ENCODE measurements at regions not wholly inside any gene's neighbourhood (a gene's known extent, or its start where the extent isn't known, plus 50 kb on each side); places are given as distances from the start of the nearest gene placed in this dataset.
A peak's percentile ranks its signal among the peaks of the same experiment; 100 is the strongest.
"Not testable (repeated sequence)": the region's sequence is repeated elsewhere in the genome, so short reads cannot be mapped to it uniquely, and the experiment has no call there.

DNA sequence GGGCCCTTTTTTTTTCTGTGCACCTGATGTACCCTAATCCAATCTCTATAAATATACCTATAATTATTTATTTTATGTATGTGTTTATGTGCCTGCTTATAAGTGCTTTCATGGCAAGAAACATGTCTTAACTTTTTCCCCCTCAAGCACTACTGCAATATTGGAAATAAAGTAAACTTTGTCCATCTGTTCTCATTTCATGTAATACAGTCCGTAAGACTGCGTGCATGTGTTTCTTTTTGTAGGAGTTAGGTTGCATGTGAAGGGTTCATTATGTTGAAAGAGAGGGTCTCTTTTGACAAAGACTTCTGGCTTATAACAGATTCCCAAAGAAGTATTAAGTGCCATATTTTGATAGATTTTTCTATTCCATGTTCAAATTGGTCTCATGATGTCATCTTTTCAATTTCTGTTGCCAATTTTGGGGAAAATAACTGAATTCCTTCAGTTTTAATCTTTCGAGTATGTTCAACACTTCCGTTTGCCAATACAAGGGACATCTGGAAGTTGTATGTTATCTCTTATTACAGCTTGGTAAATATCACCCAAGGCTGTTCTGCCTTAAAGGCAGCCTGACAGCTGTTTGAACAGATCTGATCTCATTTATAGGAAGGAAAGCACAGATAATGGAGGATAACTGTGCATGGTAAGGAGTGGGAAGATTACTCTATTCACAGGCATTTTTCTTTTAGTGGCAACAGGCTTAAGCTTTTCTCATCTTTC lies 273.1 kb upstream of the SGO1 start:
- peak in 1 of 2 donors; percentile 37 for DNase-seq (ENCODE audit: low read depth in 2 of 2)

DNA sequence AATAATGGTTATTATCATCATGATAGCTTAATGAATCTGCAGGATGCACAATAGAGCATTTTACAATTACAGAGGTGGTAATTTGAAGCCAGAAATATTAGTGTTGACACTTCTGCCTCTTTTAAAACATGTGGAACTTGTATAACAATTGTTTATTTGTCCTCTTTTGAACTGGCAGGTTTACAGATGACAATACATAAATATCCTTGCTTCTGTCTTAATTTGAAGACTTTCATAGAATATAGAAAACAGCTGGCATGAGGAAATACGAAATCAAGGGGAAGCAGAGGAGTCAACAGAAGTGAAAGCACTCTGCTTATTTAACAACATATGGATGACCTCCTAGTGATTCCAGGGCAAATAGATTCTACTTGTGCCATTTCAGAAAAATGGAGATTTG lies 270.5 kb upstream of the SGO1 start:
- no peak overlapping the region for H3K4me3 ChIP-seq (replicated peaks in 1 of 2; ENCODE audit: low read depth in 2 of 2, low read length in 2 of 2)
- TF ChIP-seq, protein P1, sequence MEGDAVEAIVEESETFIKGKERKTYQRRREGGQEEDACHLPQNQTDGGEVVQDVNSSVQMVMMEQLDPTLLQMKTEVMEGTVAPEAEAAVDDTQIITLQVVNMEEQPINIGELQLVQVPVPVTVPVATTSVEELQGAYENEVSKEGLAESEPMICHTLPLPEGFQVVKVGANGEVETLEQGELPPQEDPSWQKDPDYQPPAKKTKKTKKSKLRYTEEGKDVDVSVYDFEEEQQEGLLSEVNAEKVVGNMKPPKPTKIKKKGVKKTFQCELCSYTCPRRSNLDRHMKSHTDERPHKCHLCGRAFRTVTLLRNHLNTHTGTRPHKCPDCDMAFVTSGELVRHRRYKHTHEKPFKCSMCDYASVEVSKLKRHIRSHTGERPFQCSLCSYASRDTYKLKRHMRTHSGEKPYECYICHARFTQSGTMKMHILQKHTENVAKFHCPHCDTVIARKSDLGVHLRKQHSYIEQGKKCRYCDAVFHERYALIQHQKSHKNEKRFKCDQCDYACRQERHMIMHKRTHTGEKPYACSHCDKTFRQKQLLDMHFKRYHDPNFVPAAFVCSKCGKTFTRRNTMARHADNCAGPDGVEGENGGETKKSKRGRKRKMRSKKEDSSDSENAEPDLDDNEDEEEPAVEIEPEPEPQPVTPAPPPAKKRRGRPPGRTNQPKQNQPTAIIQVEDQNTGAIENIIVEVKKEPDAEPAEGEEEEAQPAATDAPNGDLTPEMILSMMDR (IDR thresholded peaks at IDR 0.05; ENCODE audit: low read depth, low read length), result no peak
- DNase-seq (ENCODE audit: low read depth in 2 of 2), result no peak

More for the DNA sequence above, 273.1 kb upstream of the SGO1 start:
- H3K4me3 ChIP-seq (replicated peaks in 1 of 2; ENCODE audit: low read depth in 2 of 2, low read length in 2 of 2), result no peak overlapping the region
- TF ChIP-seq, protein P1 (IDR thresholded peaks at IDR 0.05; ENCODE audit: low read depth, low read length), result no peak

DNA sequence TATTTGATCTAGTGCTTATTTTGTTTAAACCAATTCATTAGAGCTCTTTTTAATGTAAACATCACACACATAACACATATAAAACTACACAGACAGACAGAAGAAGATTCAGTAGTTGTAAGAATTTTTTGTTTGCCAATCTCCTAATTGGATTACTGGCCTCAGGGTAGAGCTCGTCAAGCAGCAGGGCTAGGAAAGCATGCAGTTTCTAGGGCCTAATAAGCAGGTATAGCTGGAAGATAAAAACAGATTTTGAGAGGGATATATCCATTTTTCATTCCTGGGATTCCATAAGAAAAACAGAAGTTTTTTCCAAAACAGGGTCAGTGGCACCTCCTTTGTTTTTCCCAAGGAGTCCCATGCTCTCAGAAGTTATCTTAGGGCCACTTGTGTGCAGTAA lies 265.2 kb upstream of the SGO1 start:
- TF ChIP-seq, protein P1 (IDR thresholded peaks at IDR 0.05; ENCODE audit: low read depth, low read length), result no peak
- no peak for DNase-seq (ENCODE audit: low read depth in 2 of 2)
- H3K4me3 ChIP-seq (replicated peaks in 1 of 2; ENCODE audit: low read depth in 2 of 2, low read length in 2 of 2), result no peak overlapping the region

DNA sequence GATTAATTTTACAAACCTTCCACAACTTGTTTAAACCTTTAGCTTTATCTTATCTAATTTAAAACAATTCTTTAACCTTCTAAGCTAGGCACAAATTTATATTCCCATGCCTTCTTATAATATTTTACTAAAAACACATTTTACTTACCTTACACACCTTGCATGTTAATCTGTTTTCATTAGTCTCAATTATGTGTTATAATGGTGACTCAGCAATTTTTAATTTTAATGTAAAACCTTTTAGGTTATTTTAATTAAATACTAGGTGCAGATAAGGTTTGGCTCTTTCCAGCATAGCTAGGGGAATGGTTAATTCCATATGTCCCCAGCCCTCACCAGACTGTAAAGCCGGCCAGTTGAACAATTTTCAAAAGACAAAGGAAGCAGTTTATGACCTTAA lies 264.6 kb upstream of the SGO1 start:
- no peak overlapping the region for H3K4me3 ChIP-seq (replicated peaks in 1 of 2; ENCODE audit: low read depth in 2 of 2, low read length in 2 of 2)
- TF ChIP-seq, protein P1 (IDR thresholded peaks at IDR 0.05; ENCODE audit: low read depth, low read length), result no peak
- DNase-seq (ENCODE audit: low read depth in 2 of 2), result no peak

DNA sequence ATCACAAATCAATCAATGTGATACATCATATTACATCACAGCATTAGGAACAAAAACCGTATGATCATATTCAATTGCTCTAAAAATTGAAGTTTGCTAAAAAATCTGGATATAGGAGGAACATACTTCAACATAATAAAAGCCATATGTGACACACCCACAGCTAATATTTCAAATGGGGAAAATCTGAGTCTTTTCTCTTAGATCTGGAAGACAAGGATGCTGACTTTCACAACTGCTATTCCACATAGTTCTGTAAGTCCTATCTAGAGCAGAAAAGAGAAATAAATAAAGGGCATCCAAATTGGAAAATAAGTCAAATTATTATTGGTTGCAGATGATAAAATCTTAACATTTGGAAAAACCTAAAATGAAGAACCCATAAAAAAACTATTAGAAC lies 256.8 kb upstream of the SGO1 start:
- H3K4me3 ChIP-seq (replicated peaks in 1 of 2; ENCODE audit: low read depth in 2 of 2, low read length in 2 of 2), result no peak overlapping the region
- no peak for DNase-seq (ENCODE audit: low read depth in 2 of 2)
- TF ChIP-seq, protein P1 (IDR thresholded peaks at IDR 0.05; ENCODE audit: low read depth, low read length), result no peak

DNA sequence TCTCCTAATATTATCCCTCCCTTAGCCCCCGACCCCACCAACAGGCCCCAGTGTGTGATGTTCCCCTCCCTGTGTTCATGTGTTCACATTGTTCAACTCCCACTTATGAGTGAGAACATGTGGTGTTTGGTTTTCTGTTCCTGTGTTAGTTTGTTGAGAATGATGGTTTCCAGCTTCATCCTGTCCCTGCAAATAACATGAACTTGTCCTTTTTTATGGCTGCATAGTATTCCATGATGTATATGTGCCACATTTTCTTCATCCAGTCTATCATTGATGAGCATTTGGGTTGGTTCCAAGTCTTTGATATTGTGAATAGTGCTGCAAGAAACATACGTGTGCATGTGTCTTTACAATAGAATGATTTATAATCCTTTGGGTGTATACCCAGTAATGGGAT lies 241.3 kb upstream of the SGO1 start:
- H3K4me3 ChIP-seq (replicated peaks in 1 of 2; ENCODE audit: low read depth in 2 of 2, low read length in 2 of 2), result not testable (repeated sequence)

DNA sequence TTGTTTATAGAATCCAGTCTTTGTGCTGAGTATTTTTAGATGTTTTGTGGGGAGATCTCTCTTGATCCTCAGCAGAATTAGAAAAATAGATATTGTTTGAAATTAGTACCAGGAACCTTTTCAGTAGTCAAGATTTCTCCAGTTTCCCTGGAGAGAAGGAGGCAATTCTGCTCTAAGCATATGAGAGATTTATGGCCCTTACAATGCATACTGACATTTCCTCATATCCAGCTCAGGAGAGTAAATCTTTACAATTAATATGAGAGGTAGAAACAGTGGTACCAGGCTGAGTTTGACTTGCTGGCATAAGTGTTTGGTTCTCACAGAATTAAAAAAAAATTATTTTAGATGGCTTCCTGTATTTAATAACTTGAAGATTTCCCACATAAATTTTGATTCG lies 239.1 kb upstream of the SGO1 start:
- TF ChIP-seq, protein P1 (IDR thresholded peaks at IDR 0.05; ENCODE audit: low read depth, low read length), result no peak

More for the DNA sequence above, 241.3 kb upstream of the SGO1 start:
- not testable (repeated sequence) for DNase-seq (ENCODE audit: low read depth in 2 of 2)

More for the DNA sequence above, 239.1 kb upstream of the SGO1 start:
- H3K4me3 ChIP-seq (replicated peaks in 1 of 2; ENCODE audit: low read depth in 2 of 2, low read length in 2 of 2), result no peak overlapping the region
- DNase-seq (ENCODE audit: low read depth in 2 of 2), result no peak

Data from cardiac fibroblast (primary cell).